Jurkat, Clone E6-1 (cell line): ENCODE measurements at regions not wholly inside any gene's neighbourhood (a gene's known extent, or its start where the extent isn't known, plus 50 kb on each side); places are given as distances from the start of the nearest gene placed in this dataset.
"Not testable (repeated sequence)": the region's sequence is repeated elsewhere in the genome, so short reads cannot be mapped to it uniquely, and the experiment has no call there.

ENCODE experiments used
- DNase-seq: peaks from one replicate; pipeline ENCODE4 v3.0.0-alpha.2; 2011; ENCODE audit warnings: low read depth, low spot score
- H3K4me3 ChIP-seq: 2 replicates; pipeline ENCODE4 v1.5.1; 2011; ENCODE audit warnings: mild to moderate bottlenecking, low read length, control low read depth, moderate library complexity

GRCh38 chr2:57066301-57066700, 882.5 kb downstream of the CCDC85A start:
- not testable (repeated sequence) for H3K4me3 ChIP-seq, DNase-seq

- DNase-seq: no peak
- no peak overlapping the region for H3K4me3 ChIP-seq
These were observed 891.4 kb downstream of the CCDC85A start for GRCh38 chr2:57075226-57075625.

- DNase-seq: no peak
- no peak overlapping the region for H3K4me3 ChIP-seq
These were observed 896.2 kb downstream of the CCDC85A start for GRCh38 chr2:57080035-57080434.

- H3K4me3 ChIP-seq: no peak overlapping the region
- DNase-seq: no peak
These were observed 901.0 kb downstream of the CCDC85A start for GRCh38 chr2:57084697-57085281.

GRCh38 chr2:57093020-57093419, 909.2 kb downstream of the CCDC85A start:
- DNase-seq: no peak
- H3K4me3 ChIP-seq: no peak overlapping the region

GRCh38 chr2:57097855-57098254, 914.1 kb downstream of the CCDC85A start:
- no peak overlapping the region for H3K4me3 ChIP-seq
- no peak for DNase-seq

GRCh38 chr2:57100436-57100835, 916.6 kb downstream of the CCDC85A start:
- H3K4me3 ChIP-seq: no peak overlapping the region
- no peak for DNase-seq

- no peak for DNase-seq
- no peak overlapping the region for H3K4me3 ChIP-seq
These were observed 921.9 kb downstream of the CCDC85A start for GRCh38 chr2:57105694-57106093.

- no peak for DNase-seq
These were observed 923.6 kb downstream of the CCDC85A start for GRCh38 chr2:57107353-57107752.

GRCh38 chr2:57111531-57111930, 927.7 kb downstream of the CCDC85A start:
- DNase-seq: no peak
- H3K4me3 ChIP-seq: no peak overlapping the region

More at GRCh38 chr2:57107353-57107752, 923.6 kb downstream of the CCDC85A start:
- no peak overlapping the region for H3K4me3 ChIP-seq

GRCh38 chr2:57119141-57119540, 927.5 kb upstream of the VRK2 start:
- no peak overlapping the region for H3K4me3 ChIP-seq
- DNase-seq: no peak

- H3K4me3 ChIP-seq: no peak overlapping the region
- DNase-seq: no peak
These were observed 920.2 kb upstream of the VRK2 start for GRCh38 chr2:57126410-57126809.

GRCh38 chr2:57139179-57139578, 907.4 kb upstream of the VRK2 start:
- no peak overlapping the region for H3K4me3 ChIP-seq
- no peak for DNase-seq

GRCh38 chr2:57141269-57141668, 905.3 kb upstream of the VRK2 start:
- no peak for DNase-seq
- no peak overlapping the region for H3K4me3 ChIP-seq

- DNase-seq: no peak
These were observed 899.7 kb upstream of the VRK2 start for GRCh38 chr2:57146951-57147350.

GRCh38 chr2:57156231-57156924, 890.2 kb upstream of the VRK2 start:
- no peak for DNase-seq

More at GRCh38 chr2:57146951-57147350, 899.7 kb upstream of the VRK2 start:
- H3K4me3 ChIP-seq: no peak overlapping the region

GRCh38 chr2:57160976-57161375, 885.6 kb upstream of the VRK2 start:
- no peak overlapping the region for H3K4me3 ChIP-seq
- DNase-seq: no peak

More at GRCh38 chr2:57156231-57156924, 890.2 kb upstream of the VRK2 start:
- H3K4me3 ChIP-seq: no peak overlapping the region

- H3K4me3 ChIP-seq: no peak overlapping the region
- no peak for DNase-seq
These were observed 869.4 kb upstream of the VRK2 start for GRCh38 chr2:57177176-57177575.

- H3K4me3 ChIP-seq: no peak overlapping the region
- DNase-seq: no peak
These were observed 866.5 kb upstream of the VRK2 start for GRCh38 chr2:57180042-57180567.

- H3K4me3 ChIP-seq: no peak overlapping the region
- no peak for DNase-seq
These were observed 865.9 kb upstream of the VRK2 start for GRCh38 chr2:57180678-57181077.
